K562 (cell line): ENCODE measurements at regions not wholly inside any gene's neighbourhood (a gene's known extent, or its start where the extent isn't known, plus 50 kb on each side); places are given as distances from the start of the nearest gene placed in this dataset.

Experiments used
- ELK3 ChIP-seq: fragments of 450-650 bp; formaldehyde crosslinking; IDR thresholded peaks from 2 replicates; pipeline ENCODE4 v1.4.0; 2020; ENCODE audit warnings: mild to moderate bottlenecking
- EWSR1 ChIP-seq: fragments of 450-650 bp; IDR thresholded peaks from 2 replicates; pipeline ENCODE4 v1.6.1; 2018; ENCODE audit warnings: borderline replicate concordance, mild to moderate bottlenecking, low read depth, moderate library complexity; ENCODE audit not compliant: partially characterized antibody
- MCM2 ChIP-seq: fragments of 450-650 bp; IDR thresholded peaks from 2 replicates; pipeline ENCODE4 v1.6.1; 2017; ENCODE audit warnings: low read depth, mild to moderate bottlenecking
- SFPQ ChIP-seq: fragments of 200-400 bp; formaldehyde crosslinking; IDR thresholded peaks from 2 replicates; pipeline ENCODE4 v1.6.1; 2017; ENCODE audit warnings: mild to moderate bottlenecking, low read depth, low read length, moderate library complexity
- SRF ChIP-seq, 2 experiments: fragments of 250-450, 450-650 bp in 1 of 2; sonication (Bioruptor Pico) in 1 of 2; sonication (generic) in 1 of 2; formaldehyde crosslinking; IDR thresholded peaks; 2 replicates each; pipeline versions ENCODE4 v1.5.0 to v1.5.1; 2020 to 2022; ENCODE audit warnings: mild to moderate bottlenecking in 1 of 2, missing genetic modification reagents in 1 of 2
- TRIM25 ChIP-seq: fragments of 450-650 bp; IDR thresholded peaks from 2 replicates; pipeline ENCODE4 v1.7.0; 2016; ENCODE audit warnings: borderline replicate concordance
- ZBTB34 ChIP-seq: fragments of 250-450 bp; sonication (Bioruptor Pico); IDR thresholded peaks from 2 replicates; pipeline ENCODE4 v1.8.0; 2021; ENCODE audit warnings: mild to moderate bottlenecking, moderate library complexity

GRCh38 chr6:76856065-76856464 is 607.2 kb downstream of the HTR1B start (continued):
- no peak for TF ChIP-seq EWSR1
- TF ChIP-seq MCM2 = no peak
- no peak for TF ChIP-seq SRF (CRISPR knock-in tag; IDR thresholded peaks at IDR 0.05)
- no peak for TF ChIP-seq SFPQ
- TF ChIP-seq ELK3 (CRISPR knock-in tag) = no peak
- no peak for TF ChIP-seq TRIM25
- no peak for TF ChIP-seq ZBTB34 (CRISPR knock-in tag)
- TF ChIP-seq, all 486 proteins: peak for 0
